GM23338 (cell line): ENCODE measurements at regions not wholly inside any gene's neighbourhood (a gene's known extent, or its start where the extent isn't known, plus 50 kb on each side); places are given as distances from the start of the nearest gene placed in this dataset.

Experiments
- ATAC-seq: fragments of 200-7000 bp; cut with Tn5 transposase; 3 replicates; pipeline ENCODE4 v1.9.1; 2020
- DNase-seq: peaks from one replicate; pipeline ENCODE4 v3.0.0-alpha.2; 2015; ENCODE audit warnings: low spot score
- H2AFZ ChIP-seq: fragments of 200-600 bp; sonication (generic); 2 replicates; pipeline ENCODE4 v1.8.0; 2016; ENCODE audit warnings: antibody characterized with exemption, mild to moderate bottlenecking, moderate library complexity
- H3F3A ChIP-seq: fragments of 200-600 bp; sonication (generic); replicated peaks from 2 replicates; pipeline ENCODE4 v1.8.0; 2017; ENCODE audit warnings: antibody characterized with exemption, mixed run types, low read depth
- H3K27ac ChIP-seq: fragments of 200-600 bp; sonication (generic); 2 replicates; pipeline ENCODE4 v1.6.1; 2016; ENCODE audit warnings: low read depth
- H3K27me3 ChIP-seq: fragments of 200-600 bp; sonication (generic); 2 replicates; pipeline ENCODE4 v1.8.0; 2016; ENCODE audit warnings: mild to moderate bottlenecking, mixed run types, moderate library complexity; ENCODE audit not compliant: insufficient read depth
- H3K36me3 ChIP-seq: fragments of 200-600 bp; sonication (generic); 2 replicates; pipeline ENCODE4 v1.8.0; 2016; ENCODE audit warnings: mild to moderate bottlenecking; ENCODE audit not compliant: insufficient read depth
- H3K4me1 ChIP-seq: fragments of 200-600 bp; sonication (generic); 2 replicates; pipeline ENCODE4 v1.8.0; 2016; ENCODE audit warnings: mild to moderate bottlenecking, moderate library complexity; ENCODE audit not compliant: insufficient read depth
- H3K4me2 ChIP-seq: fragments of 200-600 bp; sonication (generic); 2 replicates; pipeline ENCODE4 v1.7.1; 2017; ENCODE audit warnings: mixed run types
- H3K4me3 ChIP-seq: fragments of 200-600 bp; sonication (generic); 2 replicates; pipeline ENCODE4 v1.6.1; 2016; ENCODE audit warnings: mixed run types
- H3K79me2 ChIP-seq: fragments of 200-600 bp; sonication (generic); replicated peaks from 2 replicates; pipeline ENCODE4 v1.8.0; 2017; ENCODE audit warnings: mild to moderate bottlenecking; ENCODE audit not compliant: insufficient read depth
- H3K9me2 ChIP-seq: fragments of 200-600 bp; sonication (generic); 2 replicates; pipeline ENCODE4 v1.8.0; 2017; ENCODE audit not compliant: insufficient read depth
- H4K20me1 ChIP-seq: fragments of 200-600 bp; sonication (generic); replicated peaks from 2 replicates; pipeline ENCODE4 v1.8.0; 2017; ENCODE audit warnings: mild to moderate bottlenecking; ENCODE audit not compliant: insufficient read depth
- H3K27ac Mint-ChIP-seq: 2 replicates; pipeline ENCODE4 v1.8.0; 2020; ENCODE audit warnings: inconsistent platforms, mild to moderate bottlenecking, moderate library complexity, mixed read lengths
- H3K27me3 Mint-ChIP-seq: 3 replicates; pipeline ENCODE4 v1.8.0; 2022; ENCODE audit warnings: low read depth, mild to moderate bottlenecking, moderate library complexity, mixed read lengths, inconsistent platforms; ENCODE audit not compliant: insufficient read depth, poor library complexity
- H3K36me3 Mint-ChIP-seq: 3 replicates; pipeline ENCODE4 v1.8.0; 2021; ENCODE audit warnings: low read depth, mild to moderate bottlenecking, inconsistent platforms, moderate library complexity, mixed read lengths
- H3K4me1 Mint-ChIP-seq: 3 replicates; pipeline ENCODE4 v1.8.0; 2020; ENCODE audit warnings: mild to moderate bottlenecking, inconsistent platforms, mixed read lengths
- H3K4me3 Mint-ChIP-seq: 3 replicates; pipeline ENCODE4 v1.8.0; 2021; ENCODE audit warnings: moderate library complexity, mild to moderate bottlenecking, inconsistent platforms, mixed read lengths
- H3K9me3 Mint-ChIP-seq: 3 replicates; pipeline ENCODE4 v1.8.0; 2020; ENCODE audit warnings: moderate library complexity, mild to moderate bottlenecking, inconsistent platforms, mixed read lengths
- CREB1 ChIP-seq: fragments of 250-450 bp; sonication (Bioruptor Pico); IDR thresholded peaks from 2 replicates; pipeline ENCODE4 v1.5.0; 2020; ENCODE audit warnings: low read depth, mild to moderate bottlenecking, moderate library complexity
- EZH2 ChIP-seq: fragments of 200-600 bp; sonication (generic); IDR thresholded peaks from one replicate; pipeline ENCODE4 v1.8.0; 2017; ENCODE audit warnings: antibody characterized with exemption, mild to moderate bottlenecking, low read depth; ENCODE audit not compliant: unreplicated experiment
- EZH2phosphoT487 ChIP-seq: fragments of 200-600 bp; sonication (generic); IDR thresholded peaks from one replicate; pipeline ENCODE4 v1.8.1; 2018; ENCODE audit warnings: antibody characterized with exemption; ENCODE audit not compliant: unreplicated experiment
- JUNB ChIP-seq: IDR thresholded peaks from one replicate; pipeline ENCODE4 v1.6.1; 2016; ENCODE audit warnings: antibody characterized with exemption; ENCODE audit not compliant: unreplicated experiment
- NANOG ChIP-seq: IDR thresholded peaks from 2 replicates; pipeline ENCODE4 v1.6.1; 2016; ENCODE audit warnings: antibody characterized with exemption, borderline replicate concordance
- POLR2AphosphoS5 ChIP-seq: IDR thresholded peaks from 2 replicates; pipeline ENCODE4 v1.6.1; 2016; ENCODE audit warnings: antibody characterized with exemption, low read depth
- STAT1 ChIP-seq: IDR thresholded peaks from one replicate; pipeline ENCODE4 v1.6.1; 2016; ENCODE audit warnings: antibody characterized with exemption; ENCODE audit not compliant: unreplicated experiment
- ZNF114 ChIP-seq: fragments of 250-450 bp; sonication (Bioruptor Pico); IDR thresholded peaks from 2 replicates; pipeline ENCODE4 v1.5.0; 2020; ENCODE audit warnings: mild to moderate bottlenecking, moderate library complexity
- ZNF331 ChIP-seq: fragments of 250-450 bp; sonication (Bioruptor Pico); IDR thresholded peaks from 2 replicates; pipeline ENCODE4 v1.5.0; 2020; ENCODE audit warnings: low read depth, mild to moderate bottlenecking, moderate library complexity
- TF ChIP-seq, protein P1 (sequence below): IDR thresholded peaks from one replicate; pipeline ENCODE4 v1.6.1; 2018; ENCODE audit warnings: antibody characterized with exemption; ENCODE audit not compliant: unreplicated experiment
- TF ChIP-seq, protein P2 (sequence below): fragments of 250-450 bp; sonication (Bioruptor Pico); IDR thresholded peaks from 2 replicates; pipeline ENCODE4 v1.5.0; 2020; ENCODE audit warnings: mild to moderate bottlenecking, moderate library complexity
- TF ChIP-seq, protein P3 (sequence below): IDR thresholded peaks from 2 replicates; pipeline ENCODE4 v1.6.1; 2016; ENCODE audit warnings: antibody characterized with exemption
- TF ChIP-seq, protein P4 (sequence below), 2 experiments: fragments of 200-600 bp in 1 of 2; sonication (generic) in 1 of 2; conservative IDR thresholded peaks; 2 replicates each; pipeline versions ENCODE4 v1.5.1 to v1.6.1; 2016 to 2017; ENCODE audit warnings: antibody characterized with exemption in 2 of 2, low read depth in 2 of 2, mild to moderate bottlenecking in 2 of 2, moderate library complexity in 1 of 2

DNA sequence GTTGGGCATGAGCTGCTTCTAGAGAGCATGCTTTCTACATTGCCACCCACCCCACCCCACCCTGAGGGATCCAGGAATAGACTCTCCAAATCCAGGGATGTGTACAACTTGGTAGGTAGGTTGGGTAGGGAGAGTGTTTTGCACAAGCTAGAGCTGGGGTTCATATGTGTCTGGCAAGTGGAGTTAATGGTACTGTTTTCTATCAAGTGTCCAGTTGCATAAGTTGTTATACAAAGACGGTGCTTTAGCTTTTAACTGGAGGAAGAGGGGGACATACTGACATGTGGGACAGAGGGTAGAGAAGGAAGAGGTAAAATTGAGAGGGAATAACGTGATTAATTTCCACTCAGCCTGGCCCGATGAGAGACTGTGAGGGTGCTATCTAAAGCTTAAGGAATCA lies 51.0 kb upstream of the TNC start:
- peaks cover 29% of the 10 kb centered on the region for H3K4me1 Mint-ChIP-seq
- H2AFZ ChIP-seq: no peak overlapping the region

More for the DNA sequence above, 51.0 kb upstream of the TNC start:
- H4K20me1 ChIP-seq: no peaks in the 10 kb centered on the region
- no peak for ATAC-seq
- TF ChIP-seq, protein P1, sequence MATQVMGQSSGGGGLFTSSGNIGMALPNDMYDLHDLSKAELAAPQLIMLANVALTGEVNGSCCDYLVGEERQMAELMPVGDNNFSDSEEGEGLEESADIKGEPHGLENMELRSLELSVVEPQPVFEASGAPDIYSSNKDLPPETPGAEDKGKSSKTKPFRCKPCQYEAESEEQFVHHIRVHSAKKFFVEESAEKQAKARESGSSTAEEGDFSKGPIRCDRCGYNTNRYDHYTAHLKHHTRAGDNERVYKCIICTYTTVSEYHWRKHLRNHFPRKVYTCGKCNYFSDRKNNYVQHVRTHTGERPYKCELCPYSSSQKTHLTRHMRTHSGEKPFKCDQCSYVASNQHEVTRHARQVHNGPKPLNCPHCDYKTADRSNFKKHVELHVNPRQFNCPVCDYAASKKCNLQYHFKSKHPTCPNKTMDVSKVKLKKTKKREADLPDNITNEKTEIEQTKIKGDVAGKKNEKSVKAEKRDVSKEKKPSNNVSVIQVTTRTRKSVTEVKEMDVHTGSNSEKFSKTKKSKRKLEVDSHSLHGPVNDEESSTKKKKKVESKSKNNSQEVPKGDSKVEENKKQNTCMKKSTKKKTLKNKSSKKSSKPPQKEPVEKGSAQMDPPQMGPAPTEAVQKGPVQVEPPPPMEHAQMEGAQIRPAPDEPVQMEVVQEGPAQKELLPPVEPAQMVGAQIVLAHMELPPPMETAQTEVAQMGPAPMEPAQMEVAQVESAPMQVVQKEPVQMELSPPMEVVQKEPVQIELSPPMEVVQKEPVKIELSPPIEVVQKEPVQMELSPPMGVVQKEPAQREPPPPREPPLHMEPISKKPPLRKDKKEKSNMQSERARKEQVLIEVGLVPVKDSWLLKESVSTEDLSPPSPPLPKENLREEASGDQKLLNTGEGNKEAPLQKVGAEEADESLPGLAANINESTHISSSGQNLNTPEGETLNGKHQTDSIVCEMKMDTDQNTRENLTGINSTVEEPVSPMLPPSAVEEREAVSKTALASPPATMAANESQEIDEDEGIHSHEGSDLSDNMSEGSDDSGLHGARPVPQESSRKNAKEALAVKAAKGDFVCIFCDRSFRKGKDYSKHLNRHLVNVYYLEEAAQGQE: no peak
- no peak for TF ChIP-seq CREB1 (CRISPR knock-in tag)
- TF ChIP-seq EZH2: no peak
- TF ChIP-seq, protein P2, sequence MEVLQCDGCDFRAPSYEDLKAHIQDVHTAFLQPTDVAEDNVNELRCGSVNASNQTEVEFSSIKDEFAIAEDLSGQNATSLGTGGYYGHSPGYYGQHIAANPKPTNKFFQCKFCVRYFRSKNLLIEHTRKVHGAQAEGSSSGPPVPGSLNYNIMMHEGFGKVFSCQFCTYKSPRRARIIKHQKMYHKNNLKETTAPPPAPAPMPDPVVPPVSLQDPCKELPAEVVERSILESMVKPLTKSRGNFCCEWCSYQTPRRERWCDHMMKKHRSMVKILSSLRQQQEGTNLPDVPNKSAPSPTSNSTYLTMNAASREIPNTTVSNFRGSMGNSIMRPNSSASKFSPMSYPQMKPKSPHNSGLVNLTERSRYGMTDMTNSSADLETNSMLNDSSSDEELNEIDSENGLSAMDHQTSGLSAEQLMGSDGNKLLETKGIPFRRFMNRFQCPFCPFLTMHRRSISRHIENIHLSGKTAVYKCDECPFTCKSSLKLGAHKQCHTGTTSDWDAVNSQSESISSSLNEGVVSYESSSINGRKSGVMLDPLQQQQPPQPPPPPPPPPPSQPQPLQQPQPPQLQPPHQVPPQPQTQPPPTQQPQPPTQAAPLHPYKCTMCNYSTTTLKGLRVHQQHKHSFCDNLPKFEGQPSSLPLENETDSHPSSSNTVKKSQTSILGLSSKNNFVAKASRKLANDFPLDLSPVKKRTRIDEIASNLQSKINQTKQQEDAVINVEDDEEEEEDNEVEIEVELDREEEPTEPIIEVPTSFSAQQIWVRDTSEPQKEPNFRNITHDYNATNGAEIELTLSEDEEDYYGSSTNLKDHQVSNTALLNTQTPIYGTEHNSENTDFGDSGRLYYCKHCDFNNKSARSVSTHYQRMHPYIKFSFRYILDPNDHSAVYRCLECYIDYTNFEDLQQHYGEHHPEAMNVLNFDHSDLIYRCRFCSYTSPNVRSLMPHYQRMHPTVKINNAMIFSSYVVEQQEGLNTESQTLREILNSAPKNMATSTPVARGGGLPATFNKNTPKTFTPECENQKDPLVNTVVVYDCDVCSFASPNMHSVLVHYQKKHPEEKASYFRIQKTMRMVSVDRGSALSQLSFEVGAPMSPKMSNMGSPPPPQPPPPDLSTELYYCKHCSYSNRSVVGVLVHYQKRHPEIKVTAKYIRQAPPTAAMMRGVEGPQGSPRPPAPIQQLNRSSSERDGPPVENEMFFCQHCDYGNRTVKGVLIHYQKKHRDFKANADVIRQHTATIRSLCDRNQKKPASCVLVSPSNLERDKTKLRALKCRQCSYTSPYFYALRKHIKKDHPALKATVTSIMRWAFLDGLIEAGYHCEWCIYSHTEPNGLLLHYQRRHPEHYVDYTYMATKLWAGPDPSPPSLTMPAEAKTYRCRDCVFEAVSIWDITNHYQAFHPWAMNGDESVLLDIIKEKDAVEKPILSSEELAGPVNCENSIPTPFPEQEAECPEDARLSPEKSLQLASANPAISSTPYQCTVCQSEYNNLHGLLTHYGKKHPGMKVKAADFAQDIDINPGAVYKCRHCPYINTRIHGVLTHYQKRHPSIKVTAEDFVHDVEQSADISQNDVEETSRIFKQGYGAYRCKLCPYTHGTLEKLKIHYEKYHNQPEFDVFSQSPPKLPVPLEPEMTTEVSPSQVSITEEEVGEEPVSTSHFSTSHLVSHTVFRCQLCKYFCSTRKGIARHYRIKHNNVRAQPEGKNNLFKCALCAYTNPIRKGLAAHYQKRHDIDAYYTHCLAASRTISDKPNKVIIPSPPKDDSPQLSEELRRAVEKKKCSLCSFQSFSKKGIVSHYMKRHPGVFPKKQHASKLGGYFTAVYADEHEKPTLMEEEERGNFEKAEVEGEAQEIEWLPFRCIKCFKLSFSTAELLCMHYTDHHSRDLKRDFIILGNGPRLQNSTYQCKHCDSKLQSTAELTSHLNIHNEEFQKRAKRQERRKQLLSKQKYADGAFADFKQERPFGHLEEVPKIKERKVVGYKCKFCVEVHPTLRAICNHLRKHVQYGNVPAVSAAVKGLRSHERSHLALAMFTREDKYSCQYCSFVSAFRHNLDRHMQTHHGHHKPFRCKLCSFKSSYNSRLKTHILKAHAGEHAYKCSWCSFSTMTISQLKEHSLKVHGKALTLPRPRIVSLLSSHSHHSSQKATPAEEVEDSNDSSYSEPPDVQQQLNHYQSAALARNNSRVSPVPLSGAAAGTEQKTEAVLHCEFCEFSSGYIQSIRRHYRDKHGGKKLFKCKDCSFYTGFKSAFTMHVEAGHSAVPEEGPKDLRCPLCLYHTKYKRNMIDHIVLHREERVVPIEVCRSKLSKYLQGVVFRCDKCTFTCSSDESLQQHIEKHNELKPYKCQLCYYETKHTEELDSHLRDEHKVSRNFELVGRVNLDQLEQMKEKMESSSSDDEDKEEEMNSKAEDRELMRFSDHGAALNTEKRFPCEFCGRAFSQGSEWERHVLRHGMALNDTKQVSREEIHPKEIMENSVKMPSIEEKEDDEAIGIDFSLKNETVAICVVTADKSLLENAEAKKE (CRISPR knock-in tag): no peak
- no peak for TF ChIP-seq STAT1
- TF ChIP-seq NANOG: no peak
- TF ChIP-seq ZNF114 (CRISPR knock-in tag): no peak
- TF ChIP-seq, protein P3, sequence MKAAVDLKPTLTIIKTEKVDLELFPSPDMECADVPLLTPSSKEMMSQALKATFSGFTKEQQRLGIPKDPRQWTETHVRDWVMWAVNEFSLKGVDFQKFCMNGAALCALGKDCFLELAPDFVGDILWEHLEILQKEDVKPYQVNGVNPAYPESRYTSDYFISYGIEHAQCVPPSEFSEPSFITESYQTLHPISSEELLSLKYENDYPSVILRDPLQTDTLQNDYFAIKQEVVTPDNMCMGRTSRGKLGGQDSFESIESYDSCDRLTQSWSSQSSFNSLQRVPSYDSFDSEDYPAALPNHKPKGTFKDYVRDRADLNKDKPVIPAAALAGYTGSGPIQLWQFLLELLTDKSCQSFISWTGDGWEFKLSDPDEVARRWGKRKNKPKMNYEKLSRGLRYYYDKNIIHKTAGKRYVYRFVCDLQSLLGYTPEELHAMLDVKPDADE: no peak
- no peak for TF ChIP-seq POLR2AphosphoS5
- no peak for TF ChIP-seq ZNF331
- TF ChIP-seq EZH2phosphoT487: no peak
- TF ChIP-seq JUNB: no peak
- TF ChIP-seq, protein P4, sequence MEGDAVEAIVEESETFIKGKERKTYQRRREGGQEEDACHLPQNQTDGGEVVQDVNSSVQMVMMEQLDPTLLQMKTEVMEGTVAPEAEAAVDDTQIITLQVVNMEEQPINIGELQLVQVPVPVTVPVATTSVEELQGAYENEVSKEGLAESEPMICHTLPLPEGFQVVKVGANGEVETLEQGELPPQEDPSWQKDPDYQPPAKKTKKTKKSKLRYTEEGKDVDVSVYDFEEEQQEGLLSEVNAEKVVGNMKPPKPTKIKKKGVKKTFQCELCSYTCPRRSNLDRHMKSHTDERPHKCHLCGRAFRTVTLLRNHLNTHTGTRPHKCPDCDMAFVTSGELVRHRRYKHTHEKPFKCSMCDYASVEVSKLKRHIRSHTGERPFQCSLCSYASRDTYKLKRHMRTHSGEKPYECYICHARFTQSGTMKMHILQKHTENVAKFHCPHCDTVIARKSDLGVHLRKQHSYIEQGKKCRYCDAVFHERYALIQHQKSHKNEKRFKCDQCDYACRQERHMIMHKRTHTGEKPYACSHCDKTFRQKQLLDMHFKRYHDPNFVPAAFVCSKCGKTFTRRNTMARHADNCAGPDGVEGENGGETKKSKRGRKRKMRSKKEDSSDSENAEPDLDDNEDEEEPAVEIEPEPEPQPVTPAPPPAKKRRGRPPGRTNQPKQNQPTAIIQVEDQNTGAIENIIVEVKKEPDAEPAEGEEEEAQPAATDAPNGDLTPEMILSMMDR (conservative IDR thresholded peaks at IDR 0.05; ENCODE audit: low read depth in 2 of 2): no peak
- Mint-ChIP-seq H3K27ac (no peak overlapping the region), H3K36me3 (peaks cover 13% of the 10 kb centered on the region), H3K27me3 (no peaks in the 10 kb centered on the region), H3K9me3 (peaks cover 11% of the 10 kb centered on the region; the same call in 2 of the 3 replicates), H3K4me3 (no peak overlapping the region)
- no peak for DNase-seq
- 0 out of 2 replicates have a peak, but pooled peaks cover 18% of the 10 kb centered on the region for H3K4me1 ChIP-seq
- no peaks in the 10 kb centered on the region for H3K79me2 ChIP-seq
- no peaks in the 10 kb centered on the region for H3K27me3 ChIP-seq
- no peak overlapping the region for H3K4me2 ChIP-seq
- H3K9me2 ChIP-seq: no peaks in the 10 kb centered on the region
- no peak overlapping the region for H3K4me3 ChIP-seq
- no peaks in the 10 kb centered on the region for H3K36me3 ChIP-seq
- no peak overlapping the region for H3K27ac ChIP-seq
- no peaks in the 10 kb centered on the region for H3F3A ChIP-seq
